WTC11 (cell line): ENCODE measurements at regions not wholly inside any gene's neighbourhood (a gene's known extent, or its start where the extent isn't known, plus 50 kb on each side); places are given as distances from the start of the nearest gene placed in this dataset.
A peak's percentile ranks its signal among the peaks of the same experiment; 100 is the strongest.

ENCODE experiments used
- ATAC-seq: fragments of 200-7000 bp; cut with Tn5 transposase; 2 replicates; pipeline ENCODE4 v1.10.0; 2021; ENCODE audit warnings: mild to moderate bottlenecking, moderate library complexity
- CTCF ChIA-PET: fragments of 300-600 bp; sonication (Branson Sonifier 250); formaldehyde crosslinking; loops from one replicate; lab custom pipeline; 2021; ENCODE audit warnings: antibody characterized with exemption; lab: Charles Lee
- POLR2A ChIA-PET: fragments of 350-600 bp; sonication (Branson Sonifier 250); formaldehyde crosslinking; loops from one replicate; lab custom pipeline; 2021; ENCODE audit warnings: antibody characterized with exemption; lab: Charles Lee
- DNase-seq: peaks from one replicate; pipeline ENCODE4 v3.0.0; 2021; ENCODE audit warnings: low spot score
- H3K27ac Mint-ChIP-seq: 2 replicates; pipeline ENCODE4 v1.8.0; 2021; ENCODE audit warnings: mixed read lengths
- H3K27me3 Mint-ChIP-seq: 2 replicates; pipeline ENCODE4 v1.8.0; 2021; ENCODE audit warnings: low read depth, mild to moderate bottlenecking, moderate library complexity, mixed read lengths
- H3K36me3 Mint-ChIP-seq: 2 replicates; pipeline ENCODE4 v1.8.0; 2021; ENCODE audit warnings: mixed read lengths
- H3K4me1 Mint-ChIP-seq: 2 replicates; pipeline ENCODE4 v1.8.0; 2022; ENCODE audit warnings: mixed read lengths
- H3K4me3 Mint-ChIP-seq: 2 replicates; pipeline ENCODE4 v1.8.0; 2021; ENCODE audit warnings: mild to moderate bottlenecking, moderate library complexity, mixed read lengths
- H3K9me3 Mint-ChIP-seq: 2 replicates; pipeline ENCODE4 v1.8.0; 2021; ENCODE audit warnings: mixed read lengths
- CBFB ChIP-seq: sonication (generic); formaldehyde crosslinking; IDR thresholded peaks from 2 replicates; pipeline ENCODE4 v1.8.1; 2022; ENCODE audit warnings: mild to moderate bottlenecking, low read depth, missing genetic modification reagents
- ELF4 ChIP-seq: sonication (generic); formaldehyde crosslinking; IDR thresholded peaks from 2 replicates; pipeline ENCODE4 v1.8.1; 2022; ENCODE audit warnings: low read depth, mild to moderate bottlenecking, moderate library complexity, missing genetic modification reagents
- HMGA2 ChIP-seq: fragments of 250-450 bp; sonication (Bioruptor Pico); IDR thresholded peaks from 2 replicates; pipeline ENCODE4 v1.4.0; 2021; ENCODE audit warnings: mild to moderate bottlenecking, moderate library complexity
- JUN ChIP-seq: sonication (generic); formaldehyde crosslinking; IDR thresholded peaks from 2 replicates; pipeline ENCODE4 v1.8.0; 2023; ENCODE audit warnings: mild to moderate bottlenecking, missing genetic modification reagents
- MXD4 ChIP-seq: fragments of 250-450 bp; sonication (Bioruptor Pico); IDR thresholded peaks from 2 replicates; pipeline ENCODE4 v1.8.0; 2021; ENCODE audit warnings: mild to moderate bottlenecking, moderate library complexity, borderline replicate concordance
- NFATC4 ChIP-seq: fragments of 250-450 bp; sonication (Bioruptor Pico); IDR thresholded peaks from 2 replicates; pipeline ENCODE4 v1.9.0; 2021; ENCODE audit warnings: mild to moderate bottlenecking
- NR2C2 ChIP-seq: sonication (generic); formaldehyde crosslinking; IDR thresholded peaks from 2 replicates; pipeline ENCODE4 v1.8.0; 2022; ENCODE audit warnings: mild to moderate bottlenecking, missing genetic modification reagents
- NR3C1 ChIP-seq: sonication (generic); formaldehyde crosslinking; conservative IDR thresholded peaks from 2 replicates; pipeline ENCODE4 v1.8.1; 2023; ENCODE audit warnings: low read depth, mild to moderate bottlenecking, missing genetic modification reagents
- OVOL2 ChIP-seq: fragments of 250-450 bp; sonication (Bioruptor Pico); IDR thresholded peaks from 2 replicates; pipeline ENCODE4 v1.9.0; 2021; ENCODE audit warnings: mild to moderate bottlenecking, borderline replicate concordance
- SOX15 ChIP-seq: fragments of 250-450 bp; sonication (Bioruptor Pico); IDR thresholded peaks from 2 replicates; pipeline ENCODE4 v1.9.0; 2021; ENCODE audit warnings: mild to moderate bottlenecking
- ZNF263 ChIP-seq: sonication (generic); formaldehyde crosslinking; IDR thresholded peaks from 2 replicates; pipeline ENCODE4 v1.8.1; 2022; ENCODE audit warnings: low read depth, mild to moderate bottlenecking, moderate library complexity, missing genetic modification reagents
- ZNF416 ChIP-seq: fragments of 250-450 bp; sonication (Bioruptor Pico); IDR thresholded peaks from 2 replicates; pipeline ENCODE4 v1.9.0; 2021; ENCODE audit warnings: mild to moderate bottlenecking, inconsistent platforms
- ZNF423 ChIP-seq: fragments of 250-450 bp; sonication (Bioruptor Pico); IDR thresholded peaks from 2 replicates; pipeline ENCODE4 v2.1.2; 2022; ENCODE audit warnings: mild to moderate bottlenecking, moderate library complexity
- TF ChIP-seq, protein P1 (sequence below): fragments of 250-450 bp; sonication (Bioruptor Pico); conservative IDR thresholded peaks from 2 replicates; pipeline ENCODE4 v1.9.0; 2021; ENCODE audit warnings: mild to moderate bottlenecking
- TF ChIP-seq, protein P2 (sequence below): sonication (generic); formaldehyde crosslinking; IDR thresholded peaks from 2 replicates; pipeline ENCODE4 v1.8.0; 2023; ENCODE audit warnings: missing genetic modification reagents
- TF ChIP-seq, protein P3 (sequence below): sonication (generic); formaldehyde crosslinking; IDR thresholded peaks from 2 replicates; pipeline ENCODE4 v1.8.0; 2022; ENCODE audit warnings: mild to moderate bottlenecking, missing genetic modification reagents
- TF ChIP-seq, protein P4 (sequence below): sonication (generic); formaldehyde crosslinking; IDR thresholded peaks from 2 replicates; pipeline ENCODE4 v1.8.1; 2022; ENCODE audit warnings: low read depth, mild to moderate bottlenecking, moderate library complexity, missing genetic modification reagents, borderline replicate concordance
- TF ChIP-seq, protein P5 (sequence below): sonication (generic); formaldehyde crosslinking; conservative IDR thresholded peaks from 2 replicates; pipeline ENCODE4 v1.8.1; 2023; ENCODE audit warnings: mild to moderate bottlenecking, low read depth, missing genetic modification reagents, moderate library complexity
- TF ChIP-seq, protein P6 (sequence below): sonication (generic); formaldehyde crosslinking; IDR thresholded peaks from 2 replicates; pipeline ENCODE4 v1.8.0; 2023; ENCODE audit warnings: missing genetic modification reagents, mild to moderate bottlenecking, borderline replicate concordance
- TF ChIP-seq, protein P7 (sequence below): fragments of 250-450 bp; sonication (Bioruptor Pico); IDR thresholded peaks from 2 replicates; pipeline ENCODE4 v1.9.0; 2021; ENCODE audit warnings: mild to moderate bottlenecking

DNA sequence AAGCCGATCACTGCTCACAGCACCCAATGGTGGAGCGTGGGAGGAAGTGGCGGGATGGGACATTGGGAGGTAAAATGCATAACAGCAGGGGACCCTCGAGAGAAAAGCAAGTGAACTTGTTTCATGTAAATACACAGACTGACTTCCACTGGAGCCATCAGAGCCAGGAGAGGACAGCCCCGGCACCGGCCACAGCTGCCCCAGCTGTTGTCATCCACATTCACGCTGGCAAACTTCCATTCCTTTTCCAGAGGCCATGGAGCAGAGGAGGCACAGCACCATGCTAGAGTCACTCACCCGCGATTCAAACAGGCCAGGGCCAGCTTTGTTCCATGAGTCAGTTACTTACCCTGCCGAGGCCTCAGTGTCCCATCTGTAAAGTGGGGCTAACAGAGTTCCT is 610.9 kb upstream of the SALL3 start:
- CTCF ChIA-PET = no interaction called here
- H3K9me3 Mint-ChIP-seq = peaks cover 20% of the 10 kb centered on the region; the same call in 1 of the 2 replicates
- H3K27ac Mint-ChIP-seq = no peak overlapping the region
- H3K4me3 Mint-ChIP-seq = no peak overlapping the region
- no peaks in the 10 kb centered on the region; the same call in none of the 2 replicates for H3K27me3 Mint-ChIP-seq
- no peak for ATAC-seq
- TF ChIP-seq ZNF423 (CRISPR knock-in tag) (no peak), ELF4 (CRISPR knock-in tag) (no peak), NR2C2 (CRISPR knock-in tag) (no peak)
- TF ChIP-seq, protein P1, sequence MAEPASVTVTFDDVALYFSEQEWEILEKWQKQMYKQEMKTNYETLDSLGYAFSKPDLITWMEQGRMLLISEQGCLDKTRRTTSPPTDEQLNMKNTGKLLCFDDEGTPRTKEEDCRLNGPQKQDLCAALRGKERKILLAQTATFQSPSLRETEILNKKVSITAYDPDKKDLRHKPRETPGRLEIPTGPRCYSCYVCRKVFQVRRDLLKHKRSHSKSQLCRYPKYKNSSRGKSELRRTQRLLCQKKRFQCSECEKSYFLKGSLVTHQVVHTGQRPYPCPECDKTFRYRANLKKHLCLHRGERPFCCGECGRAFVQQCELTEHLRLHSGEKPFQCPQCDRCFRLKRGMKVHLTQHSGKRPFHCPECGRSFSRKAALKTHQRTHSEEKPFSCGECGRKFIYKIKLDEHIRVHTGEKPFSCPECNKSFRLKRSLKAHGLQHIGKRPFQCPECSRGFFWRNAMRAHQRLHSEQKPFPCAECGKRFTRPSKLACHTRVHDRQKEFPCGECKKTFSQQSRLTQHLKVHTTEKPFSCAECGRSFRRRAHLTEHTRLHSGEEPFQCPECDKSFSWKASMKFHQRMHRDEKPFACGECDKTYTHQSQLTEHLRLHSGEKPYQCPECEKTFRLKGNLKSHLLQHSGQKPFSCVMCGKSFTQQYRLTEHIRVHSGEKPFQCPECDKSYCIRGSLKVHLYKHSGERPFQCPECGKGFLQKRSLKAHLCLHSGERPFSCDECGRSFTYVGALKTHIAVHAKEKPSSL = no peak
- 0 out of 2 replicates have a peak, but pooled peaks cover 2% of the 10 kb centered on the region for H3K4me1 Mint-ChIP-seq
- peaks cover 23% of the 10 kb centered on the region for H3K36me3 Mint-ChIP-seq
- POLR2A ChIA-PET = no interaction called here
- no peak for DNase-seq

DNA sequence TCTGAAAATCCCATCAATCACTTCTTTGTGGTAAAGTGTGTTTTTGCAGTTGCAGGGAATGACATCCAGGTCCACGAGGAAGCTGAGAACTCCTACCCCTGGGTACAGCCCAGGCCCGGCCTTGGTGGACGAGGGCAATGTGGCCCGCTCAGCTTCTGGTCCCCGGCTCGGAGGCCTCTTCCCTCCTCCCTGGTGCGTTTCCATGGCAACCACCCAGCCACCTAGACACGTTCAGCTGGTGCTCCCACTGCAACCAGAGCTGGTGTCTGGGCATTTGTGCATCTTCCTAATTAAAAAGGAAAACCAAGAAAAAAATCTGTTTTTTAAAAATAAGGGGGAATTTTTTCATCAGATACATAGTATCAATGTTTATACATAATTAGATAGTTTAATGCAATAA is 603.6 kb upstream of the SALL3 start:
- POLR2A ChIA-PET = no interaction called here
- Mint-ChIP-seq H3K36me3 (peaks cover 21% of the 10 kb centered on the region), H3K9me3 (peaks cover 32% of the 10 kb centered on the region), H3K27me3 (peaks cover 2% of the 10 kb centered on the region; the same call in 1 of the 2 replicates), H3K27ac (no peak overlapping the region), H3K4me1 (peaks cover 6% of the 10 kb centered on the region; the same call in 1 of the 2 replicates), H3K4me3 (no peak overlapping the region)
- ATAC-seq = no peak
- DNase-seq = peak; percentile 26
- TF ChIP-seq, protein P2, sequence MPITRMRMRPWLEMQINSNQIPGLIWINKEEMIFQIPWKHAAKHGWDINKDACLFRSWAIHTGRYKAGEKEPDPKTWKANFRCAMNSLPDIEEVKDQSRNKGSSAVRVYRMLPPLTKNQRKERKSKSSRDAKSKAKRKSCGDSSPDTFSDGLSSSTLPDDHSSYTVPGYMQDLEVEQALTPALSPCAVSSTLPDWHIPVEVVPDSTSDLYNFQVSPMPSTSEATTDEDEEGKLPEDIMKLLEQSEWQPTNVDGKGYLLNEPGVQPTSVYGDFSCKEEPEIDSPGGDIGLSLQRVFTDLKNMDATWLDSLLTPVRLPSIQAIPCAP (CRISPR knock-in tag) = no peak
- TF ChIP-seq, protein P3, sequence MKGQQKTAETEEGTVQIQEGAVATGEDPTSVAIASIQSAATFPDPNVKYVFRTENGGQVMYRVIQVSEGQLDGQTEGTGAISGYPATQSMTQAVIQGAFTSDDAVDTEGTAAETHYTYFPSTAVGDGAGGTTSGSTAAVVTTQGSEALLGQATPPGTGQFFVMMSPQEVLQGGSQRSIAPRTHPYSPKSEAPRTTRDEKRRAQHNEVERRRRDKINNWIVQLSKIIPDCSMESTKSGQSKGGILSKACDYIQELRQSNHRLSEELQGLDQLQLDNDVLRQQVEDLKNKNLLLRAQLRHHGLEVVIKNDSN (CRISPR knock-in tag) = no peak
- TF ChIP-seq HMGA2 = no peak
- TF ChIP-seq MXD4 = no peak
- TF ChIP-seq ZNF263 = 0 out of 2 replicates have a peak, but pooled peaks have one; percentile 30
- CTCF ChIA-PET = no interaction called here

DNA sequence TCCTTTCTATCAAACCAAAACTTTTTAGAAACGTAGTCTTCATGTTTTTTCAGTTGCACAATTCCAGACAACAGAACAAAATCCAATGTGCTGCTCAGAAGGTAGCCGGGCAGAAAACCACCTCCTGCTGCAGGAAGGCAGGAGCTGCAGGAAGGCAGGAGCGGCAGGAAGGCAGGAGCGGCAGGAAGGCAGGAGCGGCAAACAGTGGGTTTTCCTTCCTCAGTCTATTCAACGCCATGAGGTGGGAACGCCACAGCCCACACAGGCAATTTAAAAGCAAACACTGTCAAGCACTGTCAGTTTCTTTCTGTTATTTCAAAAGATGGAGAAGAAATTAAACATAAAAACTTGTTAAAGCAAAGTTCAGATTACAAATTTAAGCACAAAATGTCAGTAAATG is 601.2 kb upstream of the SALL3 start:
- ChIA-PET CTCF (no interaction called here), POLR2A (no interaction called here)
- TF ChIP-seq, protein P4, sequence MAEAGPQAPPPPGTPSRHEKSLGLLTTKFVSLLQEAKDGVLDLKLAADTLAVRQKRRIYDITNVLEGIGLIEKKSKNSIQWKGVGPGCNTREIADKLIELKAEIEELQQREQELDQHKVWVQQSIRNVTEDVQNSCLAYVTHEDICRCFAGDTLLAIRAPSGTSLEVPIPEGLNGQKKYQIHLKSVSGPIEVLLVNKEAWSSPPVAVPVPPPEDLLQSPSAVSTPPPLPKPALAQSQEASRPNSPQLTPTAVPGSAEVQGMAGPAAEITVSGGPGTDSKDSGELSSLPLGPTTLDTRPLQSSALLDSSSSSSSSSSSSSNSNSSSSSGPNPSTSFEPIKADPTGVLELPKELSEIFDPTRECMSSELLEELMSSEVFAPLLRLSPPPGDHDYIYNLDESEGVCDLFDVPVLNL = no peak
- TF ChIP-seq OVOL2 (CRISPR knock-in tag) = no peak
- TF ChIP-seq SOX15 = no peak
- TF ChIP-seq, protein P5, sequence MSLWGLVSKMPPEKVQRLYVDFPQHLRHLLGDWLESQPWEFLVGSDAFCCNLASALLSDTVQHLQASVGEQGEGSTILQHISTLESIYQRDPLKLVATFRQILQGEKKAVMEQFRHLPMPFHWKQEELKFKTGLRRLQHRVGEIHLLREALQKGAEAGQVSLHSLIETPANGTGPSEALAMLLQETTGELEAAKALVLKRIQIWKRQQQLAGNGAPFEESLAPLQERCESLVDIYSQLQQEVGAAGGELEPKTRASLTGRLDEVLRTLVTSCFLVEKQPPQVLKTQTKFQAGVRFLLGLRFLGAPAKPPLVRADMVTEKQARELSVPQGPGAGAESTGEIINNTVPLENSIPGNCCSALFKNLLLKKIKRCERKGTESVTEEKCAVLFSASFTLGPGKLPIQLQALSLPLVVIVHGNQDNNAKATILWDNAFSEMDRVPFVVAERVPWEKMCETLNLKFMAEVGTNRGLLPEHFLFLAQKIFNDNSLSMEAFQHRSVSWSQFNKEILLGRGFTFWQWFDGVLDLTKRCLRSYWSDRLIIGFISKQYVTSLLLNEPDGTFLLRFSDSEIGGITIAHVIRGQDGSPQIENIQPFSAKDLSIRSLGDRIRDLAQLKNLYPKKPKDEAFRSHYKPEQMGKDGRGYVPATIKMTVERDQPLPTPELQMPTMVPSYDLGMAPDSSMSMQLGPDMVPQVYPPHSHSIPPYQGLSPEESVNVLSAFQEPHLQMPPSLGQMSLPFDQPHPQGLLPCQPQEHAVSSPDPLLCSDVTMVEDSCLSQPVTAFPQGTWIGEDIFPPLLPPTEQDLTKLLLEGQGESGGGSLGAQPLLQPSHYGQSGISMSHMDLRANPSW (CRISPR knock-in tag) = no peak
- no peak for TF ChIP-seq JUN
- TF ChIP-seq NFATC4 (CRISPR knock-in tag) = no peak
- no peak for TF ChIP-seq ZNF416 (CRISPR knock-in tag)
- TF ChIP-seq CBFB (CRISPR knock-in tag) = no peak
- TF ChIP-seq, protein P6, sequence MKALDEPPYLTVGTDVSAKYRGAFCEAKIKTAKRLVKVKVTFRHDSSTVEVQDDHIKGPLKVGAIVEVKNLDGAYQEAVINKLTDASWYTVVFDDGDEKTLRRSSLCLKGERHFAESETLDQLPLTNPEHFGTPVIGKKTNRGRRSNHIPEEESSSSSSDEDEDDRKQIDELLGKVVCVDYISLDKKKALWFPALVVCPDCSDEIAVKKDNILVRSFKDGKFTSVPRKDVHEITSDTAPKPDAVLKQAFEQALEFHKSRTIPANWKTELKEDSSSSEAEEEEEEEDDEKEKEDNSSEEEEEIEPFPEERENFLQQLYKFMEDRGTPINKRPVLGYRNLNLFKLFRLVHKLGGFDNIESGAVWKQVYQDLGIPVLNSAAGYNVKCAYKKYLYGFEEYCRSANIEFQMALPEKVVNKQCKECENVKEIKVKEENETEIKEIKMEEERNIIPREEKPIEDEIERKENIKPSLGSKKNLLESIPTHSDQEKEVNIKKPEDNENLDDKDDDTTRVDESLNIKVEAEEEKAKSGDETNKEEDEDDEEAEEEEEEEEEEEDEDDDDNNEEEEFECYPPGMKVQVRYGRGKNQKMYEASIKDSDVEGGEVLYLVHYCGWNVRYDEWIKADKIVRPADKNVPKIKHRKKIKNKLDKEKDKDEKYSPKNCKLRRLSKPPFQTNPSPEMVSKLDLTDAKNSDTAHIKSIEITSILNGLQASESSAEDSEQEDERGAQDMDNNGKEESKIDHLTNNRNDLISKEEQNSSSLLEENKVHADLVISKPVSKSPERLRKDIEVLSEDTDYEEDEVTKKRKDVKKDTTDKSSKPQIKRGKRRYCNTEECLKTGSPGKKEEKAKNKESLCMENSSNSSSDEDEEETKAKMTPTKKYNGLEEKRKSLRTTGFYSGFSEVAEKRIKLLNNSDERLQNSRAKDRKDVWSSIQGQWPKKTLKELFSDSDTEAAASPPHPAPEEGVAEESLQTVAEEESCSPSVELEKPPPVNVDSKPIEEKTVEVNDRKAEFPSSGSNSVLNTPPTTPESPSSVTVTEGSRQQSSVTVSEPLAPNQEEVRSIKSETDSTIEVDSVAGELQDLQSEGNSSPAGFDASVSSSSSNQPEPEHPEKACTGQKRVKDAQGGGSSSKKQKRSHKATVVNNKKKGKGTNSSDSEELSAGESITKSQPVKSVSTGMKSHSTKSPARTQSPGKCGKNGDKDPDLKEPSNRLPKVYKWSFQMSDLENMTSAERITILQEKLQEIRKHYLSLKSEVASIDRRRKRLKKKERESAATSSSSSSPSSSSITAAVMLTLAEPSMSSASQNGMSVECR (CRISPR knock-in tag) = no peak
- TF ChIP-seq NR3C1 (CRISPR knock-in tag) = no peak
- TF ChIP-seq, protein P7, sequence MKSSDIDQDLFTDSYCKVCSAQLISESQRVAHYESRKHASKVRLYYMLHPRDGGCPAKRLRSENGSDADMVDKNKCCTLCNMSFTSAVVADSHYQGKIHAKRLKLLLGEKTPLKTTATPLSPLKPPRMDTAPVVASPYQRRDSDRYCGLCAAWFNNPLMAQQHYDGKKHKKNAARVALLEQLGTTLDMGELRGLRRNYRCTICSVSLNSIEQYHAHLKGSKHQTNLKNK (CRISPR knock-in tag) = no peak
- peaks cover 51% of the 10 kb centered on the region for H3K9me3 Mint-ChIP-seq
- H3K27ac Mint-ChIP-seq = no peak overlapping the region
- peaks cover 28% of the 10 kb centered on the region for H3K36me3 Mint-ChIP-seq
- H3K4me1 Mint-ChIP-seq = peaks cover 6% of the 10 kb centered on the region; the same call in 1 of the 2 replicates
- H3K27me3 Mint-ChIP-seq = peaks cover 2% of the 10 kb centered on the region; the same call in 1 of the 2 replicates
- no peak for DNase-seq
- no peak overlapping the region for H3K4me3 Mint-ChIP-seq
- ATAC-seq = no peak
